ENCODE measurements at regions not wholly inside any gene's neighbourhood (a gene's known extent, or its start where the extent isn't known, plus 50 kb on each side); places are given as distances from the start of the nearest gene placed in this dataset.
"Not testable (repeated sequence)": the region's sequence is repeated elsewhere in the genome, so short reads cannot be mapped to it uniquely, and the experiment has no call there.

DNA sequence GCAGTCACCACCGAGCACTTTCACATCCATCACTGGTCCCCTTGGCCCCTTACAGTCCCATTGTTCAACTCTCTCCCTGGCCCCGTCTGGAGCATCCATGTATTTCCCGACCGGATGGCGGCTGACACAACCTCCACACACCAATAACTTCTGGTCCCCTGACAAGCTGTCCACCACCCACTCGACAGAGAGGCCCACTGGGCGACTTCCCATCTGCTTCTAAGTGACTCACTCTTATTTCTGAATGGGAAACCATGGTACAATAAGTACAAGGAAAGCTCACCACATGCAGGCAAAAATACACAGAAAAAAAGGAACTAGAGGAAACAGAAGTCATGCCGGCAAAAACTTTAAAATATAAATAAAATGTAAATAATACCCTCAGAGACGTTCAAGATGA, 82.9 kb upstream of the RAB12 start:
- Mint-ChIP-seq H3K36me3 (ENCODE audit: low read depth) (no peaks in the 10 kb centered on the region), H3K27me3 (peaks cover 11% of the 10 kb centered on the region), H3K27ac (peak overlapping the region; percentile 50), H3K4me1 (peaks cover 16% of the 10 kb centered on the region), H3K9me3 (peaks cover 20% of the 10 kb centered on the region), H3K4me3 (no peak overlapping the region)
- POLR2A ChIA-PET = no interaction called here
- no peak for DNase-seq
- CTCF ChIA-PET = interaction anchor here (1.8 kb wide), 1 partner anchor 83 kb away, joined by 4 read pairs; the partner anchor contains the start of gene RAB12

DNA sequence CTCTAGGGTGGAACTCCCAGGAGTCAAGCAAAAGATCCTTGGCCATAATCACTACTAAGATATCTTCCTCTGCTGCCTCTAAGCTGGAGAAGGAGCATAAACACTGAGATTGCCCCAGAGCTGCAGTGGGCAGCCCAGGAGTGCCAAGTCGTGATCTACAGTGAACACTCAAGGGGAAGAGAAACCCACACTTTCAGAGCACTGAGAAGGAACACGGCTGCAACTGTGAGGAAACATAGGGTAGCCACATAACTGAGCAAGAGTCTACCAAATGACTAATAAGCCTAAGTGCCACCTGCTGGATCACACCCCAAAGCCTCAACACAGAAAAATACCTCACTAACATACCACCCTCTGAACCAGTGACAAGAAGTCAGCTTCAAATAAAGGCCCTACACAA, 79.6 kb upstream of the RAB12 start:
- Mint-ChIP-seq H3K27ac (no peak overlapping the region), H3K4me1 (peaks cover 16% of the 10 kb centered on the region), H3K36me3 (ENCODE audit: low read depth) (no peaks in the 10 kb centered on the region), H3K4me3 (no peak overlapping the region), H3K9me3 (peaks cover 34% of the 10 kb centered on the region), H3K27me3 (peaks cover 10% of the 10 kb centered on the region)
- ChIA-PET POLR2A (no interaction called here), CTCF (no interaction called here)
- no peak for DNase-seq

DNA sequence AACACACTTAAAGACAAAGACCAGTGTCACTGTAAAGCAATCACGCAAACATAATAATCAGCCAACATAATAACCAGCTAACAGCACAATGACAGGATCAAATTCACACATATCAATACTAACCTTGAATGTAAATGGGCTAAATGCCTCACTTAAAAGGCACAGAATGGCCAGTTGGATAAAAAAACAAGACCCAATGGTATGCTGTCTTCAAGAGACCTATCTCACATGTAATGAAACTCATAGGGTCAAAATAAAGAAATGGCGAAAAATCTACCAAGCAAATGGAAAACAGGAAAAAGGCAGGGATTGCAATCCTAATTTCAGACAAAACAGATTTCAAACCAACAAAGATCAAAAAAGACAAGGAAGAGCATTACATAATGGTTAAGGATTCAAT, 78.2 kb upstream of the RAB12 start:
- H3K27me3 Mint-ChIP-seq; POLR2A ChIA-PET; CTCF ChIA-PET; DNase-seq; H3K4me3 Mint-ChIP-seq; H3K36me3 Mint-ChIP-seq (ENCODE audit: low read depth); H3K4me1 Mint-ChIP-seq; H3K27ac Mint-ChIP-seq: not testable (repeated sequence)
- peaks cover 34% of the 10 kb centered on the region for H3K9me3 Mint-ChIP-seq

DNA sequence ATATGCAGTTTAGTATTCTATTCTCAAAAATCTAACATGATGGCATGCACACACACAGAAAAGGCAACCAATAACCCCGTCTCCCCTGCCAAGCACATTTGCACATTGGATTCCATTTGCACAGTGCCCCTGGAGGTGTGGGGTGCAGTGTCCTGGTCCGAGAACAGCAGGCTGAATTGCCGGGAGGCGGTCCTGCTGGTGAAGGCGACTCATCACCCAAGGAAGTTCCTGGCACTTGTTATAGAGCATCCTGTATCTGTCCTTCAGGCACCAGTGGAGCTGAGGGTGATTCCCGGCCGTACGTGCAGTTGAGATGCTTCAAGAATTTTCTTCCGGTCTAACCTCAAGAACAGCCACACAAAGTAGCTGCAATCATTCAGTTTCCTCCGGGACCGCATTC, 73.0 kb upstream of the RAB12 start:
- no peak overlapping the region for H3K4me3 Mint-ChIP-seq
- POLR2A ChIA-PET = no interaction called here
- H3K36me3 Mint-ChIP-seq (ENCODE audit: low read depth) = no peaks in the 10 kb centered on the region
- no peak overlapping the region for H3K27ac Mint-ChIP-seq
- CTCF ChIA-PET = no interaction called here
- H3K9me3 Mint-ChIP-seq = peaks cover 15% of the 10 kb centered on the region
- DNase-seq = no peak
- peaks cover 4% of the 10 kb centered on the region for H3K27me3 Mint-ChIP-seq
- H3K4me1 Mint-ChIP-seq = no peaks in the 10 kb centered on the region

DNA sequence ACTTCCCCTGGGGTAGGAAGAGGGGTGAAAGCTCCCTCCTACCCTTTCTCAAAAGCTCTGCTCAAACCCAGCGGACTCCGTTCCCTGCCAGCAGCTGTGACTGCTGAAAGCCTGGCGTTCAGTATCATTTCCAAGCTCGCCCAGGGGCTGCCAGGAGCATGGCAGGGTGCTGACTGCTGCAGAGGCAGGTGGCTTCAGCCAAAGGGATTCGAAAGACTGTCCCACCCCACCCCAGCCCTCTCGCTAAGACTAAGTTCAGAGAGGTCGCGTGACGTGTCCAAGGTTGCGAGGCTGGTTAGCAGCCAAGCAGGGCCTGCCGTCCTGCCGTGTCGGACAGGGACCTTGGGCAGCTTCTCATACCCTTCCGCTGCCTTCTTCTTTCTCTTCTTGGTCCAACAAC, 72.3 kb upstream of the RAB12 start:
- CTCF ChIA-PET = no interaction called here
- peaks cover 3% of the 10 kb centered on the region for H3K27me3 Mint-ChIP-seq
- peaks cover 8% of the 10 kb centered on the region for H3K9me3 Mint-ChIP-seq
- no peak overlapping the region for H3K4me3 Mint-ChIP-seq
- POLR2A ChIA-PET = no interaction called here
- H3K27ac Mint-ChIP-seq = no peak overlapping the region
- DNase-seq = no peak
- H3K4me1 Mint-ChIP-seq = no peaks in the 10 kb centered on the region
- H3K36me3 Mint-ChIP-seq (ENCODE audit: low read depth) = no peaks in the 10 kb centered on the region

DNA sequence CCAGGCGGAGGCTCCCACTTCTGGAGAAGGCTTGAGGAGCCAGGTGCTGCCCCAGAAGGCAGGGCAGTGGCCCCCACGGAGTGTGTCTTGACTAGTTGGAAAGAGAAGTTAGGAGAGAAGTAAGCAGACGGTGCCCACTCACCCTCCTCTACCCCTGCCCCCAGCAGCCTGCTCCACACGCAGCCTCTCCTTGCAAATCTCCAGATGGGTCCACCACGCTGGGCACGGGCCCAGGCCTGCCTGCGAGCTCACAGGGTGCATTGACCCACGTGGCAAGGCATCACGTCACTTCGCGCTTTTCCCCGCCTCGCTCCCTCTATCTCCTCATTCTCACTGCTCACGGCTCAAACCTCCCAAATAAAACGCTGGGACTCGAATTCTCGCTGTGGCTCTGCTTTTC, 71.8 kb upstream of the RAB12 start:
- H3K27me3 Mint-ChIP-seq = peaks cover 3% of the 10 kb centered on the region
- H3K9me3 Mint-ChIP-seq = peaks cover 4% of the 10 kb centered on the region
- no peaks in the 10 kb centered on the region for H3K36me3 Mint-ChIP-seq (ENCODE audit: low read depth)
- ChIA-PET CTCF (no interaction called here), POLR2A (no interaction called here)
- no peak overlapping the region for H3K4me3 Mint-ChIP-seq
- H3K4me1 Mint-ChIP-seq = no peaks in the 10 kb centered on the region
- no peak for DNase-seq
- H3K27ac Mint-ChIP-seq = no peak overlapping the region

DNA sequence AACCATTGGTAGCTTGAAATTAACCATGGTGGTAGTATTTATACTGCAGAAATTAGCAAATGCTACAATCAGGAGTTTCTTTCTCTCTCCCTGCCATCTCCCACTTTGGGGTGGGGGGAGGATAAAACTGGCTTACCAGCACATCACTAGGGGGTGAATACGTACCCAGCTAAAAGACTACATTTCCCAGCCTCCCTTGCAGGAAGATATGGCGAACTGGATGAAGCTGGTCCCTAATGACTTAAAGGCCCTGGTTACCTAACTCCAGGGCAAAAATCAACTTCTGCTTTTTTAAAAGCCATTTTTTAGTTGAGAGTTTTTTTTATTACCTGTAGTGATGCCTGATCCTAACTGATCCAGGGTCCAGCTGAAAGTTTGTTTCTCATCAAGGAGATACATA, 70.3 kb upstream of the RAB12 start:
- no peaks in the 10 kb centered on the region for H3K9me3 Mint-ChIP-seq
- H3K4me1 Mint-ChIP-seq = no peaks in the 10 kb centered on the region
- CTCF ChIA-PET = no interaction called here
- H3K36me3 Mint-ChIP-seq (ENCODE audit: low read depth) = no peaks in the 10 kb centered on the region
- POLR2A ChIA-PET = no interaction called here
- H3K27ac Mint-ChIP-seq = no peak overlapping the region
- DNase-seq = no peak
- H3K27me3 Mint-ChIP-seq = peaks cover 3% of the 10 kb centered on the region
- H3K4me3 Mint-ChIP-seq = no peak overlapping the region

DNA sequence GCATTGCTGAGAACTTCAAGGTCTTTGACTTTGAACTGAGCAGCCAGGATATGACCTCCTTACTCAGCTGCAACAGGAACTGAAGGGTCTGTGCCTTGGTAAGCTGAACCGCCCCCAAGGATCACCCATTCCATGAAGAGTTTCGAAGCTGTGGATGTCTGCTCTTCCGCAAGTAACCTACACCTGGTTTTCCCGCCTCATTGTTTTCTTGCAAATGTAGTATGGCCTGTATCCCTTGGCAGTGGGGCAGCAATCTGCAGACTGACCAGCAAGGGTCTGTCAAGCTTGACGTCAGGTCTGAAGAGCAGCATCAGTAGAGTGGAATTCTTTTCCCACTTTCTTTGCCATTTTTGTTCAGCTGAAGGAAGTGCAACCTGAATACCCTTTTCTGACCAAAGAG, 62.6 kb upstream of the RAB12 start:
- no peak overlapping the region for H3K4me3 Mint-ChIP-seq
- H3K4me1 Mint-ChIP-seq = peaks cover 2% of the 10 kb centered on the region
- CTCF ChIA-PET = no interaction called here
- no peaks in the 10 kb centered on the region for H3K9me3 Mint-ChIP-seq
- no peak overlapping the region for H3K27ac Mint-ChIP-seq
- POLR2A ChIA-PET = no interaction called here
- no peak for DNase-seq
- H3K36me3 Mint-ChIP-seq (ENCODE audit: low read depth) = no peaks in the 10 kb centered on the region
- H3K27me3 Mint-ChIP-seq = peaks cover 5% of the 10 kb centered on the region

DNA sequence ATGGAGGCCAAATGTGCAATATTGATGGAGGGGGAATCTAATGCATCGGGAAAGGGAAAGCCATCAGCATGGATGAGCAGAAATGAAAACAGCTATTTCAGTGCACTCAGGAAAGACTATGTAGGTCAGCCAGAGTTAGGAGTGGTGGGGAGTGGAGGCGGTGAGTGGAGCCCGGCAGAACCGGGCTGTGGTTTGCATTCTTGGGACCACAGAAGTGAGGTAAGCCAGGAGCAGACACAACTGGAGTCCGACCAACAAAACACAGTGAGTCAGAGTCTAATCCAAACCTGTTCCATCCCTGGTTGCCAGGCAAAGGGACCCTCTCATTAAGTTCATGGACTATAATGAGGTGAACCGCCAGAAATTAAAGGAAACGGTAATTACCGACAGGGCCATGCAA, 61.1 kb upstream of the RAB12 start:
- no peaks in the 10 kb centered on the region for H3K36me3 Mint-ChIP-seq (ENCODE audit: low read depth)
- DNase-seq = no peak
- peaks cover 2% of the 10 kb centered on the region for H3K4me1 Mint-ChIP-seq
- H3K9me3 Mint-ChIP-seq = no peaks in the 10 kb centered on the region
- ChIA-PET POLR2A (no interaction called here), CTCF (no interaction called here)
- no peak overlapping the region for H3K4me3 Mint-ChIP-seq
- peaks cover 5% of the 10 kb centered on the region for H3K27me3 Mint-ChIP-seq
- no peak overlapping the region for H3K27ac Mint-ChIP-seq

DNA sequence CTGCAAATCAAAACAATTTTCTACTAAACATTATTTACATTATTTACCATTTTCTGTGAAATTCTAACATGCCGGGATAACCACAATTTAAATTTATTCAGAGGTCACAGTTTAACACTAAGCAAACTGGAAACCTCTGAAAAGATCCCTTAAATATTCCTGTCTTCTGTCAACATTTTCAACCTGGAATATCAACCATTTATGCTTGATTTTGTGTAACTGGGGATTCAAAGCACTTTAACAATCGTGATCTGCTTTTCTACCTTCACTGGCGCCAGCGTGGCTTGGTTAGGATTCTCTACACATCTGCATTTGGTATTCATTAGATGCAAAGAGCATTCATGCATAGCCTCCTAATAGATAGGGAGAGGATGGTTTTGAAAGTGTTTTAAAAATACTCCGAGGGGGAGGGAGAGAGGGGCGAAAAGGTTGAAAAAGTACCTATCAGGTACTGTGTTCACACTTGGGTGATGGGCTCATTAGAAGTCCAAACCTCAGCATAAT, 59.9 kb upstream of the RAB12 start:
- Mint-ChIP-seq H3K4me1 (peaks cover 2% of the 10 kb centered on the region), H3K27ac (no peak overlapping the region), H3K36me3 (ENCODE audit: low read depth) (no peaks in the 10 kb centered on the region), H3K9me3 (no peaks in the 10 kb centered on the region), H3K4me3 (no peak overlapping the region), H3K27me3 (peaks cover 5% of the 10 kb centered on the region)
- DNase-seq = no peak
- POLR2A ChIA-PET = no interaction called here
- CTCF ChIA-PET = no interaction called here

DNA sequence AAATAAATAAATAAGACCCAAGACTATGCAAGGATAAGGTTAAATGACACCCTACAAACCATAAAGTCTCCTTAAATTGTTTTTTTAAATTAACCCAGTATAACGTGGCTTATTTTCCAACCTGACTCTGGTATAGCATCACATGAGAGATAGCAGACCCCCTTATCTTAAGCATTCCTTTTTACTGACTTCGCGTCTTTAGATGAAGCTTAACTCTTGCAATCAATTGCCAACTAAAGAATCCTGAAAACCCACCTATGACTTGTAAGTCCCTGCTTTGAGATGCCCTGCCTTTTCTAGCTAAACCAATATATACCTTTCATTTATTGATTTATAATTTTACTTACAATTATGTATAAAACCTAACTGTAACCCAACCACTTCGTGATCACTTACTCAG, 57.1 kb upstream of the RAB12 start:
- Mint-ChIP-seq H3K4me1 (peaks cover 2% of the 10 kb centered on the region), H3K4me3 (no peak overlapping the region), H3K27ac (no peak overlapping the region), H3K36me3 (ENCODE audit: low read depth) (no peaks in the 10 kb centered on the region), H3K27me3 (peaks cover 5% of the 10 kb centered on the region), H3K9me3 (no peaks in the 10 kb centered on the region)
- ChIA-PET POLR2A (no interaction called here), CTCF (interaction anchor here (0.5 to 0.7 kb wide), 2 partner anchors 82 to 1116 kb away, joined by 3 to 4 read pairs; no protein-coding TSS in a partner anchor)
- DNase-seq = no peak

DNA sequence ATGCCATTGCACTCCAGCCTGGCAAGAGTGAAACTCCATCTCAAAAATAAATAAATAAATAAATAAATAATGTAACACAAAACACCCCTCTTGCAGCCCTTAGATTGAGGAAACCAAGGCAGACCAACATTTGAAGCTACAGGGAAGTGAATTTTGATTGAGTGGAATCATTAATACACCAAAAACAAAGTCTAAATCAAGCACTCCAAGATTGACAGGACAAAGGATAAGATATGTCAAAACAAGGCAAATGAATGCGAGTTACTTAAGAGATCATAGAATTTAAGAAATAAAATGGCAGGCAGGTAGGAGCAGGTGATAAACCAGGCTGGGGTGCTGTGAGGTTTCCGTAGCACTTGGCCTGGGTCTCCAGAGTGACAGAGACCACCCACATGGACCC, 54.9 kb upstream of the RAB12 start:
- Mint-ChIP-seq H3K9me3 (no peaks in the 10 kb centered on the region), H3K27me3 (peaks cover 1% of the 10 kb centered on the region), H3K4me1 (peaks cover 2% of the 10 kb centered on the region), H3K4me3 (no peak overlapping the region), H3K27ac (no peak overlapping the region), H3K36me3 (ENCODE audit: low read depth) (no peaks in the 10 kb centered on the region)
- no peak for DNase-seq
- ChIA-PET CTCF (no interaction called here), POLR2A (no interaction called here)

DNA sequence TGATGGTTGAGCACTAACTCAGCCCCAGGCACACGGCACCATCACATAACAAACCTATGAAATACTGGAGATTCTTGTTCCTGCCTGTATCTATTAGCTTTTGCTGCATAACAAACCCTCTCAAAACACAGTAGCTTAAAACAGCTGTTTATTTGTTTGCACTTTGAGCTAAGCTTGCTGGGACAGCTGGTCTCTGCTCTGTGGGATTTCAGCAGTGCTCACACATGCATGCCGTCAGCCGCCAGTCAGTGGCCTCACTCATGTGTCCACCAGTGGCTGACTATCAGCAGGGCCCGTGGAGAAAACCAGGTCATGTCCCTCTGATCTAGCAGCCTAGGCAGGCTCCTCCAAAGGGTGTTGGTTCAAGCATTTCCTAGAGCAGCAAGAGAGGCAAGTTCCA, 52.8 kb upstream of the RAB12 start:
- ChIA-PET POLR2A (no interaction called here), CTCF (no interaction called here)
- Mint-ChIP-seq H3K9me3 (no peaks in the 10 kb centered on the region), H3K36me3 (ENCODE audit: low read depth) (no peaks in the 10 kb centered on the region), H3K4me1 (no peaks in the 10 kb centered on the region), H3K27me3 (peaks cover 3% of the 10 kb centered on the region), H3K27ac (no peak overlapping the region), H3K4me3 (no peak overlapping the region)
- no peak for DNase-seq

Data from activated CD4-positive, alpha-beta memory T cell treated with anti-CD3 and anti-CD28 coated beads, Interleukin-2, amount 10 ng/mL, durations not matched to agents 7 days and 5 days (primary cell).